HG02938 (cell line): ENCODE measurements at regions not wholly inside any gene's neighbourhood (a gene's known extent, or its start where the extent isn't known, plus 50 kb on each side); places are given as distances from the start of the nearest gene placed in this dataset.

Experiments
- ATAC-seq: cut with Tn5 transposase; IDR thresholded peaks from one replicate; pipeline ENCODE4 v1.9.1; 2021; ENCODE audit warnings: mild to moderate bottlenecking, moderate library complexity; ENCODE audit not compliant: unreplicated experiment

DNA sequence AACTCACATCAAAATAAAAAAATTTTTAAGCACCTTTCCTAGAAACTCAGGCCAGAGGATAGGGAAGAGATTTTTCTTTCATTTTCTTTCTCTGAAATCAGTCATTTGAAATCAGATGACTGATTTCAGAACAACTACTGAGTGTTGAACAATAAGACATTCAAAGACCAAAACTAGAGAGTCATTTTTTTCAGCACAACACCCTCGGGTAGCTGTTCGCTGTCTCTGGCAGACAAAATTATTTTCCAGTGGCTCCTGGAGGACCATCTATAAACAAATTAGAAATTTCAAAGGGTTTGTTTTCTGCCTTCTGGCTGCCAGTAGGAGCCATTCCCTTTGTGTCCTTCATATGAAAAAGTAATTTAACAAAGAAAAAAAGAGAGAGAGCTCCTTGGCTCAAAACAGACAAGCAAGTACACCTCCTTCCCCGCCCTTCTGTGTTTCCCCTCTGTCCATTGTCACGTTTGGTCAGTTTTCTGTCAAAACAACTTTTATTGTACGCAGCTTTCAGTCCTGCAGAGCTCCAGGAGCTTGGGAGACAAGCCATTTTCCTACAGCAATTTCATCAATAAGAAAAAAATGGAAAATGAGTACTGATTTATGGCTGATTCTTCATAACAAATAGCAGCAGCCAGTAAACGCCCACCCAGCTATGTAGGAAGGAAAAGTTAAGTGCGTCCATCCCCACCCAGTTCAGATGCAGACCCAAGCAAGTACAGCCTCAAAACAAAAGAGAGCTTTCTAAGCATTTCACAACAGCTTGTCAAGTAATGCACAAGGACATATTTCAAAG, 405.2 kb downstream of the ZNF608 start:
- ATAC-seq = no peak

GRCh38 chr5:124337996-124338395, 408.4 kb downstream of the ZNF608 start:
- ATAC-seq = no peak

DNA sequence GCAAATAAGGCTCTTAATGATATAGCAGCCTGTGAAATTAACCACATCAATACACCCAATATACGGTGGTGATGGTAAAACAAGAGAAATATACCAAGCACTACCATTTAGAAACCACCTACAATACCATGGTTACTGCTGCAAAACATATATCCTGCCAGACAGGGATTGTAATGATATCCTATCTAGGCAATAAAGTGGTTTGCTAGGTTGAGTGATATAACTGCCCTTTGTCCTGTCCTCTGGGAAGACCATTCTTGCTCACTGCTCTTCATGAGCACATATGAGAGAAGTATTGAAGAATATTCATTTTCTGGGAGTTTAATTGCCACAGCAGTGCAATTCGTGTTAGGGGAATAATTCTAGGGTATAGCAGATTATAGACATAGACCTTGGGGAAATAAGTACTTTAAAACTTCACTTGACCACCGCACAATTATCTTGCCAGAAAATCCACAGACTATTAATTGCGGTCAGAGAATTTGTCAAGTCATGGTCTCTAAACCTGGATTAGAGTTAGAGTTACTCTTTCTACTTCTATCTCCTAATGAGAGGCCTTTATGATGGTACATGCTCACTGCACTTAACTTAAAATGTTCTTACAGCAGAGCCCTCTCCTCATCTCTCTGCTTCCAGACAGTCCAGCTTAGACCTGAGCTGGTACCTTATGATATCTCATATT, 413.0 kb downstream of the ZNF608 start:
- no peak for ATAC-seq

DNA sequence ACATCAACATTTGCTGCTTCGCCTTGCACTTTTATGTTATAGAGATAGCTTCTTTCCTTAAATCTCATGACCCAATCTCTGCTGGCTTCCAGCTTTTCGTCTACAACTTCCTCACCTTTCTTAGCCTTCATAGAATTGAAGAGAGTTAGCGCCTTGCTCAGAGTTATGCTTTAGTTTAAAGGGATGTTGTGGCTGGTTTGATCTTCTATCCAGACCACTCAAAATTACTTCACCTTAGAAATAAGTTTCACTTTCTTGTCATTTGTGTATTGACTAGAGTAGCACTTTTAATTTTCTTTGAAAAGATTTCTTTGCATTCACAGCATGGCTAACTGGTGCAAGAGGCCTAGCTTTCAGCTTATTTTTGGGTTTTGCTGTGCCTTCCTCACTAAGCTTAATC, 414.2 kb downstream of the ZNF608 start:
- ATAC-seq = no peak

GRCh38 chr5:124330595-124331220, 415.7 kb downstream of the ZNF608 start:
- ATAC-seq = no peak

GRCh38 chr5:124328201-124328600, 418.2 kb downstream of the ZNF608 start:
- no peak for ATAC-seq

GRCh38 chr5:124318661-124319060, 427.8 kb downstream of the ZNF608 start:
- no peak for ATAC-seq

- ATAC-seq = no peak
Measured at GRCh38 chr5:124317451-124317850, 429.0 kb downstream of the ZNF608 start.

DNA sequence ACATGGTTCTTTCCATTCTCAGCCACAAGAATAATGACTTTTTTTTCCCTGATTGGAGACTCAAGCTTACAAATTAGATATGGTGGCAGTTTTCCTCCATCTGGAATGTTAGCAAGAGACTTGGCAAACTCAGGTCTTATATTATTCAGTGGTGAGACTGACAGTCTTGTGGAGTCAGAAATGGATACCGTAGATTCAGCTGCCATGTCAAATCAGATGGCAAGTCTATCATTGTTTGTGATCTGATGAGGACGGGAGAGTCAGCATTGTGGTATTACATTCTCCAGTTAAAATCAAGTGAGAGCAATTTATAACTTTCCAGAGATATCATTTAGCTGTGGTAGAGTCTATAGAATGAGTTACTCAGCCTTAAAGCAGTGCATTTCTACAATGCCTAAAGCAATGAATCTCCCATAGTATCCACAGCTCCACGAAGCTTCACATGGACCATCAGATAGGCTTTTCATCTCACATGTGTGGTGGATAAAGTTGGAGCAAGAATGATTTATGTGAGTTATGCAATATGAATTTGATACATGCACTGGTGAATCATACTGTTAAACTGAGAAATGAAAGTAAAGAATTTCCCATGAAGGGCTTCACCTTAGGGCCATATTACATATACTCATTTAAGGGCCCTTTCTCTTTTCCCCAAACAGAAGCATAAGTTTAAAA, 430.6 kb downstream of the ZNF608 start:
- ATAC-seq = no peak

DNA sequence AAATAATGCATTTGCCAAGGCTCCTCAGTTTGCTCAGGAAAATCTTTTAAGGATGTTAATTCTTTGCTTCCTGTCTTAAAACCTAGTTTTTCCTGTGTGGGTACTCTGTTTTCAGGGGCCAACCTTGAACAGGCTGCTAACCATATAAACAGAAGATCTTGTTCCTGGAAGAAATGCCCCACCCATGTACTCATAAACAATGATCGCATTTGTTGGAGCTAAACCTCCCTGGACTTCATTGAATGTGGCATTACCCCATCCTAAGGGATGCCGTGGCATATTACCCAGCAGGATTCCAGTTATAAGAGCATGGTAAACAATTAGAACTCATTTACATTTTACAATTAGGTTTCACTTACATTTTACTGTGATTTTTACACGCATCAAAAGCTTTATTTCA, 436.0 kb downstream of the ZNF608 start:
- ATAC-seq = no peak

DNA sequence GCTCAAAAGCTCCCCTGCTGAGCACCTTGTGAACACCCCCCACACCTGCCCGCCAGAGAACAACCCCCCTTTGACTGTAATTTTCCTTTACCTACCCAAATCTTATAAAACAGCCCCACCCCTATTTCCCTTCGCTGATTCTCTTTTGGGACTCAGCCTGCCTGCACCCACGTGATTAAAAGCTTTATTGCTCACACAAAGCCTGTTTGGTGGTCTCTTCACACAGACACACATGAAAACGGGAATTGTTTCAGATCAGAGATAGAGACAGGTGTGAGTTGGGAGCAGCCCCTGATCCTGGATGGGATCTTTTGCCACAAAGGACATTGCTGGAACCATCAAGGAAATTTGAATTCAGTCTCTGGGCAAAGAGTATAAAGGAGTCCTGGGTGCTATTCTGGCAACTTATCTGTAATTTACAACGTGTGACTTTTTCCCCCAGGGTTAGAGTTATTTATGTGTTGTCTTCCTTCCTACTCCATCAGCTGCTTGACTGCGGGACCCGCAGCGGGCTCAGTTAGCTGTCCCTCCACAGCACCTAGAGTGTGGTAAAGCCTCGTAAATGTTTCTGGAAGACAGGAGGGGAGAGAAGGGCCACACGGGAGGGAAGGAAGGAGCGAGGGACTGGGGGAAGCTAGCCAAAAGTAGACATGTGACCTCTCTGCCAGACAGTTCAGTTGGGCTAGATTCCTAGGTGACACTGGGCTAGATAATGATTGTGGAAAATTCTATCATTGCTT, 437.0 kb downstream of the ZNF608 start:
- no peak for ATAC-seq

DNA sequence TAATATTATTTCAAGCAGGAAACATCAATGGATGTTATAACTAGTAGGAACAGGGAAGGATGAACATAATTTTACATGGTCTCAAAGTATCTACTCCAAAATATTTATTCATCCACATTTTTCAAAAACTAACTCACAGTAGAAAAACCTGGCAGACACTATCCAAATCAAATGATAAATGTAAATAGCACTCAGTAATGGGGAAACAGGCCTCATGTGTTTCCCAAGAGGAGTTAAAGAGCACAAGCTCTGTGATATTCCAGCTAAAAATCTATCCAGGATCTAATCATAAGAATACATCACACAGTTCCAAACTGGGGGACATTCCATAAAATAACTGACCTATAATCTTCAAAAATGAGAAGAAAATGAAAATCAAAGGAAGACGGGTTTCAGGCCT, 443.1 kb downstream of the ZNF608 start:
- ATAC-seq = no peak

DNA sequence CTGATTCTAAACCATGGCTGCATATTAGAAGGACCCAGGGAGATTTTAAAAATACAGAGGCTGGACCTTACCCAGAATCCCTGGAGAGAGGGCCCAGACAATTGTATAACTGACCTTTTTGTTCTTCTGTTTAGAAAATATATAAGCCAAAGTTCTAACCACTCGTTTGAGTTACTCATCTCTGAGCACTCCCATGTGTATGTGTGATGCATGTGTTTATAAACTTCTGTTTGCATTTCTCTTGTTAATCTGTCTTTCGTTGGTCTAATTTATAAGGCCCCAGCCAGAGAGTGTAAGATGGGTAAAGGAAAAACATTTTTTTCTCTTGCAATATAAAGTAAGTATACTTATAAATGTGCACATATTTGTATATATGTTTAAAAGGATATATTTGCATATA, 443.9 kb downstream of the ZNF608 start:
- ATAC-seq = no peak

DNA sequence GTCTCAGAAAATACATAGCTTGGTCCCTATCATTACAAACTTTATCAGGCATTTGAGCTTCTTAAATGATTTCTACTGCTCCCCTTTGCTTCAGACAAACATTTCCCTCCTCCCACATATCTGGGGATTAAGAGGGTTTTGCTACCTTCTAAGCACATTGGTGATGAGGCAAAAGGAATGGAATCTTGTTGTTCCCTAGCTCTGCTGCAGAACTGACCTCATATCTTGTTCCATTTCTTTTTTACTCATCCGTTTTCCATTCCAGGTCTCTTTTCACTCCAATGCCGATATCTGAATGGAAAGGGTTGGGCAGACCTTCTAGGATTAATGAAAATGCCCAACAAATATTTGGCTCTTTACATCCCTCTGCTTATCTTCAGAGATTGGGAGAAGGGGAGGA, 444.6 kb downstream of the ZNF608 start:
- no peak for ATAC-seq

- no peak for ATAC-seq
Measured at GRCh38 chr5:124300815-124301621, 445.4 kb downstream of the ZNF608 start.

DNA sequence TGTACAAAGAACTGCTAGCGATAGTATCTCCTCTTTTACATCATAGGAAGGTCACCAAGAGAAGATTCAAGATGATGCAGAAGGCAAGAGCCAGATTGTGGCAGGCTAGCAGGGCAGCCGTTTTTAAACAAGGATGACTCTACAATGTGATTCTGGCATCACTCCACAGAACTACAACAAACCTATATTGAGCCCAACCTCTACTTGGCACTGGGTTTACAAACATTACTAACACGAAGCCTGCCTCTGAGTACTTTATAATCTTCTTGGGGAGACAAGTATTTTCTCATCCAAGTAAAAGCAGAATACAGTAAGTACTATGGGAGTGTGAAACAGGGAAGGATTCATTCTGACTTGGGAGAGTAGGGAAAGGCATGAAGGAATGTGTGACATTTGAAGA, 448.6 kb downstream of the ZNF608 start:
- ATAC-seq = no peak

DNA sequence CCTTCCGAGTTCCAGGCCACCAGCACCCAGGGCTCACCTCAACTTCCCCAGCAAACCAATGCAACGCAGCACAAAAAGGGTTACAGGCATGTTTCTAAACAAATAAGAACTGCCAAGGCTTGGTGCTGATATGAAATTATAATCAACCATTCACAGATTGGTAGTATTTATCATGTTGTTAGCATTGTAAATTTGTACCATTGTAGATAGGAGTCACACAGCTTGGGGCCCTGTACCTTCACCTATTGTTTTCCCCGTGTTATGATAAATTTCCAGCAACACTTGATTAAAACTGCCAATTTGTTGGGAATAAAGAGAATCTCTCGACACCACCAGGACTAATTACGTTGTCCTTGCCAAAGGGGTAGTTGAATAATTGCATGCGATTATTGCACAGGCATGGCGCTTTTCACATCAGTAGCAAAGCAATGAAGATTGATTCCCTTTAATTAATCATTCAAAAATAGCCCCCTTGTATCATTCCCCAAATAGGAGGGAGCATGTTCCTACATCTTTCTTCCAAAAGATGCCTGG, 454.1 kb downstream of the ZNF608 start:
- ATAC-seq = no peak

GRCh38 chr5:124289641-124290311, 456.7 kb downstream of the ZNF608 start:
- no peak for ATAC-seq

- no peak for ATAC-seq
Measured at GRCh38 chr5:124289130-124289529, 457.3 kb downstream of the ZNF608 start.
